DMS79 (cell line): ENCODE measurements at regions not wholly inside any gene's neighbourhood (a gene's known extent, or its start where the extent isn't known, plus 50 kb on each side); places are given as distances from the start of the nearest gene placed in this dataset.
A peak's percentile ranks its signal among the peaks of the same experiment; 100 is the strongest.
"Not testable (repeated sequence)": the region's sequence is repeated elsewhere in the genome, so short reads cannot be mapped to it uniquely, and the experiment has no call there.

ENCODE experiments used
- DNase-seq: peaks from one replicate; lab custom pipeline; 2025; lab: John Stamatoyannopoulos, UW

- no peak for DNase-seq
Observed at GRCh38 chr3:177624528-177625495, 427.5 kb upstream of the TBL1XR1 start.

- no peak for DNase-seq
Observed at GRCh38 chr3:177626045-177626444, 428.8 kb upstream of the TBL1XR1 start.

GRCh38 chr3:177628095-177628719 lies 430.9 kb upstream of the TBL1XR1 start:
- DNase-seq = not testable (repeated sequence)

GRCh38 chr3:177629276-177629675 lies 432.0 kb upstream of the TBL1XR1 start:
- DNase-seq = no peak

- no peak for DNase-seq
Observed at GRCh38 chr3:177633671-177634207, 436.5 kb upstream of the TBL1XR1 start.

- not testable (repeated sequence) for DNase-seq
Observed at GRCh38 chr3:177635601-177636106, 438.4 kb upstream of the TBL1XR1 start.

- peak; percentile 32 for DNase-seq
Observed at GRCh38 chr3:177640319-177640965, 443.2 kb upstream of the TBL1XR1 start.

- no peak for DNase-seq
Observed at GRCh38 chr3:177641206-177641605, 443.9 kb upstream of the TBL1XR1 start.

- no peak for DNase-seq
Observed at GRCh38 chr3:177642042-177642803, 444.9 kb upstream of the TBL1XR1 start.

- DNase-seq = no peak
Observed at GRCh38 chr3:177642804-177643125, 445.5 kb upstream of the TBL1XR1 start.

GRCh38 chr3:177646749-177647148 lies 449.5 kb upstream of the TBL1XR1 start:
- DNase-seq = peak; percentile 25

- no peak for DNase-seq
Observed at GRCh38 chr3:177647341-177647740, 450.1 kb upstream of the TBL1XR1 start.

GRCh38 chr3:177647876-177648275 lies 450.6 kb upstream of the TBL1XR1 start:
- DNase-seq = peak; percentile 73

GRCh38 chr3:177652556-177653291 lies 455.4 kb upstream of the TBL1XR1 start:
- DNase-seq = no peak

GRCh38 chr3:177657243-177657642 lies 460.0 kb upstream of the TBL1XR1 start:
- DNase-seq = peak; percentile 43

GRCh38 chr3:177658354-177658753 lies 461.1 kb upstream of the TBL1XR1 start:
- DNase-seq = no peak

- DNase-seq = not testable (repeated sequence)
Observed at GRCh38 chr3:177664380-177665103, 467.3 kb upstream of the TBL1XR1 start.

GRCh38 chr3:177665122-177665808 lies 468.0 kb upstream of the TBL1XR1 start:
- DNase-seq = no peak

- DNase-seq = no peak
Observed at GRCh38 chr3:177672252-177672911, 475.1 kb upstream of the TBL1XR1 start.
